ENCODE measurements at regions not wholly inside any gene's neighbourhood (a gene's known extent, or its start where the extent isn't known, plus 50 kb on each side); places are given as distances from the start of the nearest gene placed in this dataset.

GRCh38 chr7:45367026-45367425 is 207.1 kb upstream of the ADCY1 start:
- TF ChIP-seq MYC (IDR thresholded peaks at IDR 0.05; ENCODE audit: insufficient read depth, insufficient read length, insufficient replicate concordance, low read length, severe bottlenecking) (no peak), CTCF (IDR thresholded peaks at IDR 0.05 in 2 of 3, conservative IDR thresholded peaks at IDR 0.05 in 1 of 3; ENCODE audit: control insufficient read depth in 2 of 3, extremely low read depth in 1 of 3, insufficient read depth in 1 of 3, low read depth in 3 of 3, low read length in 3 of 3) (no peak)

Measured in GM12878 (cell line).